DND-41 (cell line): ENCODE measurements at regions not wholly inside any gene's neighbourhood (a gene's known extent, or its start where the extent isn't known, plus 50 kb on each side); places are given as distances from the start of the nearest gene placed in this dataset.

Experiments used
- ATAC-seq: fragments of 200-7000 bp; cut with Tn5 transposase; 3 replicates; pipeline ENCODE4 v1.9.1; 2021; ENCODE audit warnings: low read depth; ENCODE audit not compliant: insufficient read depth
- DNase-seq: peaks from one replicate; pipeline ENCODE4 v3.0.0-alpha.2; 2020
- H2AFZ ChIP-seq: 2 replicates; pipeline ENCODE4 v1.6.0; 2012; ENCODE audit warnings: low read depth, low read length
- H3K27ac ChIP-seq: 2 replicates; pipeline ENCODE4 v1.5.1; 2012; ENCODE audit warnings: low read length, inconsistent platforms
- H3K27me3 ChIP-seq: fragments of 200-600 bp; sonication (generic); 2 replicates; pipeline ENCODE4 v1.6.0; 2012; ENCODE audit warnings: low read length, mild to moderate bottlenecking, inconsistent platforms; ENCODE audit not compliant: insufficient read depth, poor library complexity
- H3K36me3 ChIP-seq: 2 replicates; pipeline ENCODE4 v1.5.1; 2012; ENCODE audit warnings: low read length, inconsistent platforms; ENCODE audit not compliant: insufficient read depth
- H3K4me1 ChIP-seq: 2 replicates; pipeline ENCODE4 v1.5.1; 2012; ENCODE audit warnings: mild to moderate bottlenecking, low read length; ENCODE audit not compliant: insufficient read depth
- H3K4me2 ChIP-seq: 2 replicates; pipeline ENCODE4 v1.6.0; 2012; ENCODE audit warnings: mild to moderate bottlenecking, moderate library complexity, low read length, inconsistent platforms; ENCODE audit not compliant: insufficient read depth
- H3K4me3 ChIP-seq, 2 experiments: fragments of 200-600 bp in 1 of 2; shearing (Covaris generic) in 1 of 2; 2 replicates each; pipeline ENCODE4 v1.5.1; 2012 to 2016; ENCODE audit warnings: inconsistent platforms in 2 of 2, low read length in 2 of 2, mild to moderate bottlenecking in 2 of 2, low read depth in 1 of 2, moderate library complexity in 1 of 2
- H3K79me2 ChIP-seq: 2 replicates; pipeline ENCODE4 v1.6.0; 2012; ENCODE audit warnings: low read length, inconsistent platforms; ENCODE audit not compliant: insufficient read depth
- H3K9ac ChIP-seq: 2 replicates; pipeline ENCODE4 v1.6.0; 2012; ENCODE audit warnings: low read depth, mild to moderate bottlenecking, inconsistent platforms, low read length, moderate library complexity
- H3K9me3 ChIP-seq: 2 replicates; pipeline ENCODE4 v1.5.1; 2012; ENCODE audit warnings: low read length, moderate library complexity, mild to moderate bottlenecking, inconsistent platforms; ENCODE audit not compliant: insufficient read depth, severe bottlenecking
- H4K20me1 ChIP-seq: 2 replicates; pipeline ENCODE4 v1.6.0; 2012; ENCODE audit warnings: low read length; ENCODE audit not compliant: insufficient read depth
- EZH2 ChIP-seq: IDR thresholded peaks from 3 replicates; pipeline ENCODE4 v1.6.1; 2012; ENCODE audit warnings: borderline replicate concordance, low read depth, mild to moderate bottlenecking, moderate library complexity, low read length, inconsistent platforms; ENCODE audit not compliant: severe bottlenecking
- TF ChIP-seq, protein P1 (sequence below): IDR thresholded peaks from 2 replicates; pipeline ENCODE4 v1.5.1; 2012; ENCODE audit warnings: borderline replicate concordance, low read length, moderate library complexity, mild to moderate bottlenecking; ENCODE audit not compliant: poor library complexity, severe bottlenecking; ENCODE audit errors: extremely low read depth

DNA sequence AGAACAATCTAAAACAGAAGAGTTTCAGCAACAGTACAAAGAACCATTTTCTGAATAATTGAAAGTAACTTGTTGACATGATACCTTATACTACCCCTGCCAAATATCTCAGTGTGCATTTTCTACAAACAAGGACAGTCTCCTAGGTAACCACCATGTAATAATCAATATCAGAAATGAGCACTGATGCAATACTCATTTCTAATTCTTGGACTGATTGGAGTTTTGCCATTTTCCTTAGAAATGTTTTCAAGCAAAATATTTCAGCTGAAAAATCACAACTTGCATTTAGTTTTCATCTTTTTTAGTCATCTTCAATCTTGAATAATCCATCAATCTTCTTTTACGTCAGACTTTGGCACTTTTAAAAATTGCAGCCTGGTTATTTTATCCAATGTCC is 420.2 kb downstream of the CDC14C start:
- Histone ChIP-seq H3K27me3 (no peaks in the 10 kb centered on the region), H3K4me1 (no peaks in the 10 kb centered on the region), H3K27ac (no peak overlapping the region), H4K20me1 (no peaks in the 10 kb centered on the region), H2AFZ (no peak overlapping the region), H3K9ac (no peak overlapping the region), H3K9me3 (no peaks in the 10 kb centered on the region), H3K36me3 (no peaks in the 10 kb centered on the region), H3K4me3 (no peak overlapping the region), H3K79me2 (no peaks in the 10 kb centered on the region), H3K4me2 (no peak overlapping the region)
- TF ChIP-seq, protein P1, sequence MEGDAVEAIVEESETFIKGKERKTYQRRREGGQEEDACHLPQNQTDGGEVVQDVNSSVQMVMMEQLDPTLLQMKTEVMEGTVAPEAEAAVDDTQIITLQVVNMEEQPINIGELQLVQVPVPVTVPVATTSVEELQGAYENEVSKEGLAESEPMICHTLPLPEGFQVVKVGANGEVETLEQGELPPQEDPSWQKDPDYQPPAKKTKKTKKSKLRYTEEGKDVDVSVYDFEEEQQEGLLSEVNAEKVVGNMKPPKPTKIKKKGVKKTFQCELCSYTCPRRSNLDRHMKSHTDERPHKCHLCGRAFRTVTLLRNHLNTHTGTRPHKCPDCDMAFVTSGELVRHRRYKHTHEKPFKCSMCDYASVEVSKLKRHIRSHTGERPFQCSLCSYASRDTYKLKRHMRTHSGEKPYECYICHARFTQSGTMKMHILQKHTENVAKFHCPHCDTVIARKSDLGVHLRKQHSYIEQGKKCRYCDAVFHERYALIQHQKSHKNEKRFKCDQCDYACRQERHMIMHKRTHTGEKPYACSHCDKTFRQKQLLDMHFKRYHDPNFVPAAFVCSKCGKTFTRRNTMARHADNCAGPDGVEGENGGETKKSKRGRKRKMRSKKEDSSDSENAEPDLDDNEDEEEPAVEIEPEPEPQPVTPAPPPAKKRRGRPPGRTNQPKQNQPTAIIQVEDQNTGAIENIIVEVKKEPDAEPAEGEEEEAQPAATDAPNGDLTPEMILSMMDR = no peak
- TF ChIP-seq EZH2 = no peak
- no peak for ATAC-seq
- DNase-seq = no peak

- H3K4me1 ChIP-seq = no peaks in the 10 kb centered on the region
- no peak overlapping the region for H3K9ac ChIP-seq
- H3K4me2 ChIP-seq = no peak overlapping the region
- no peak for TF ChIP-seq EZH2
- TF ChIP-seq, protein P1 = no peak
- no peak for ATAC-seq
- H3K79me2 ChIP-seq = no peaks in the 10 kb centered on the region
- H3K27ac ChIP-seq = no peak overlapping the region
- no peaks in the 10 kb centered on the region for H4K20me1 ChIP-seq
- no peaks in the 10 kb centered on the region for H3K27me3 ChIP-seq
- H2AFZ ChIP-seq = no peak overlapping the region
- no peak for DNase-seq
- H3K36me3 ChIP-seq = no peaks in the 10 kb centered on the region
- no peak overlapping the region for H3K4me3 ChIP-seq
- no peaks in the 10 kb centered on the region for H3K9me3 ChIP-seq
These were observed 422.0 kb downstream of the CDC14C start for GRCh38 chr7:49346195-49346899.

DNA sequence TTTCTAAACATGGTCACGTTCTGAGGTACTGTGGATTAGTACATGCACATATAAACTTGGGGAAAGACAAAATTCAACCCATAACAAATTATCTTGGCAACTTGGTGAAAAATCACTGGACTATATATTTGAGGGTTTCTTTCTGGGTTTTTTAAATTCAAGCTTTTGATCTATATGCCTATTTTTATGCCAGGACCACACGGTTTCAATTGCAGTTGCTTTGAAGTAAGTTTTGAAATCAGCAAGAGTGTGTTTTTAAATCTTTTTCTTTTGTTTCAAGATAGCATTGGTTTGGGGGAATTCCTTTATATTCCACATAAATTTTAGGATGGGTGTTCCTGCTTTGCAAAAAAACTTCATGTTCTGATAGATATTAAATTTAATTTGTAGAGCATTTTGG is 406.4 kb upstream of the VWC2 start:
- TF ChIP-seq, protein P1 = no peak
- no peak for TF ChIP-seq EZH2
- no peak overlapping the region for H3K4me2 ChIP-seq
- no peak overlapping the region for H3K27ac ChIP-seq
- H3K9ac ChIP-seq = no peak overlapping the region
- DNase-seq (no peak), ATAC-seq (no peak)
- H2AFZ ChIP-seq = no peak overlapping the region
- H4K20me1 ChIP-seq = no peaks in the 10 kb centered on the region
- no peaks in the 10 kb centered on the region for H3K36me3 ChIP-seq
- H3K9me3 ChIP-seq = no peaks in the 10 kb centered on the region
- no peak overlapping the region for H3K4me3 ChIP-seq
- no peaks in the 10 kb centered on the region for H3K4me1 ChIP-seq
- H3K27me3 ChIP-seq = peaks cover 2% of the 10 kb centered on the region
- H3K79me2 ChIP-seq = no peaks in the 10 kb centered on the region

DNA sequence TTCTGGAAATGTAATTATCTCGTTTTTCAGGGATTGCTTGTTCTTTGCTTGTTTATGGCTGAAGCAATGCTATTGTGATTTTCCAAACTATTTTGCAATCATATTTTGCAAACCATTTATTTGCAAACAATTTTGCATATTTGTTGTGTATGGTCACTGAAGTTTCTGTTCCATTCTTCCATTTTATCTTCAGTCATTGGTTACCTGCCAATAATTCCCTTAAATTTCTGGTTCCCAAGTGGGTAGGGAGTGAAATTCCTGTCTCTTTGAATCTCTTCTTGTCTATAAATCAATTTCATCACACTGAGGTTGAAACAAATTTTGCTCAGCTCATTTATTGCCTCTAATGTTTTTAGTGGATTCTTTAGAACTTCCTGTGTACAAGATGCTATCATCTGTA is 401.7 kb upstream of the VWC2 start:
- no peak for DNase-seq
- Histone ChIP-seq H3K27ac (no peak overlapping the region), H4K20me1 (no peaks in the 10 kb centered on the region), H3K9me3 (no peaks in the 10 kb centered on the region), H3K4me3 (no peak overlapping the region), H3K4me1 (no peaks in the 10 kb centered on the region), H2AFZ (no peak overlapping the region), H3K9ac (no peak overlapping the region), H3K27me3 (no peaks in the 10 kb centered on the region), H3K4me2 (no peak overlapping the region), H3K79me2 (no peaks in the 10 kb centered on the region), H3K36me3 (no peaks in the 10 kb centered on the region)
- ATAC-seq = no peak
- TF ChIP-seq, protein P1 = no peak
- no peak for TF ChIP-seq EZH2
